HL-60 (cell line): ENCODE measurements at regions not wholly inside any gene's neighbourhood (a gene's known extent, or its start where the extent isn't known, plus 50 kb on each side); places are given as distances from the start of the nearest gene placed in this dataset.

Source experiments
- TF ChIP-seq, protein P1 (sequence below): IDR thresholded peaks from one replicate; pipeline ENCODE4 v1.5.1; 2011; ENCODE audit warnings: low read length, control low read depth, inconsistent platforms; ENCODE audit not compliant: insufficient read depth
- TF ChIP-seq, protein P2 (sequence below): IDR thresholded peaks from 2 replicates; pipeline ENCODE4 v1.6.1; 2012; ENCODE audit warnings: low read depth; ENCODE audit not compliant: insufficient replicate concordance

DNA sequence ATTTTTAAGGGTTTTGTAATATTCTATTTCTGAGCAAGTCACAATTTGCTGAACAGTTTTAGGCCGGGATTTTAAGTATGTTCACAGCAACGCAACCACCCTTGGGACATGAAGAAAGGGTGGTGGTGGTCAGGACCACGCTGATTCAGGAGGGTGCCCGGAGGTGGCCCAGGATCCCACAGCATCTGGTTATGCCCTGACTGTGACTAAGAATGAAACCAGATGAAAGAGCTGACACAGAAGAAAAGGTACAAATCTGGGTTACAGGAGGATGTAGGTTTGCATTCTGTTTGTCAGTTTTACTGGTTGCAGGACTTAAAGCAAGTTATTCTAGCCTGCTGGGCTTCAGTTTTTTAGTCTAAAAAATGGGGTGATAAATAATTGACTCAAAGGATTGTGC is 279.7 kb downstream of the CCSER2 start:
- TF ChIP-seq, protein P1, sequence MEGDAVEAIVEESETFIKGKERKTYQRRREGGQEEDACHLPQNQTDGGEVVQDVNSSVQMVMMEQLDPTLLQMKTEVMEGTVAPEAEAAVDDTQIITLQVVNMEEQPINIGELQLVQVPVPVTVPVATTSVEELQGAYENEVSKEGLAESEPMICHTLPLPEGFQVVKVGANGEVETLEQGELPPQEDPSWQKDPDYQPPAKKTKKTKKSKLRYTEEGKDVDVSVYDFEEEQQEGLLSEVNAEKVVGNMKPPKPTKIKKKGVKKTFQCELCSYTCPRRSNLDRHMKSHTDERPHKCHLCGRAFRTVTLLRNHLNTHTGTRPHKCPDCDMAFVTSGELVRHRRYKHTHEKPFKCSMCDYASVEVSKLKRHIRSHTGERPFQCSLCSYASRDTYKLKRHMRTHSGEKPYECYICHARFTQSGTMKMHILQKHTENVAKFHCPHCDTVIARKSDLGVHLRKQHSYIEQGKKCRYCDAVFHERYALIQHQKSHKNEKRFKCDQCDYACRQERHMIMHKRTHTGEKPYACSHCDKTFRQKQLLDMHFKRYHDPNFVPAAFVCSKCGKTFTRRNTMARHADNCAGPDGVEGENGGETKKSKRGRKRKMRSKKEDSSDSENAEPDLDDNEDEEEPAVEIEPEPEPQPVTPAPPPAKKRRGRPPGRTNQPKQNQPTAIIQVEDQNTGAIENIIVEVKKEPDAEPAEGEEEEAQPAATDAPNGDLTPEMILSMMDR = no peak
- TF ChIP-seq, protein P2, sequence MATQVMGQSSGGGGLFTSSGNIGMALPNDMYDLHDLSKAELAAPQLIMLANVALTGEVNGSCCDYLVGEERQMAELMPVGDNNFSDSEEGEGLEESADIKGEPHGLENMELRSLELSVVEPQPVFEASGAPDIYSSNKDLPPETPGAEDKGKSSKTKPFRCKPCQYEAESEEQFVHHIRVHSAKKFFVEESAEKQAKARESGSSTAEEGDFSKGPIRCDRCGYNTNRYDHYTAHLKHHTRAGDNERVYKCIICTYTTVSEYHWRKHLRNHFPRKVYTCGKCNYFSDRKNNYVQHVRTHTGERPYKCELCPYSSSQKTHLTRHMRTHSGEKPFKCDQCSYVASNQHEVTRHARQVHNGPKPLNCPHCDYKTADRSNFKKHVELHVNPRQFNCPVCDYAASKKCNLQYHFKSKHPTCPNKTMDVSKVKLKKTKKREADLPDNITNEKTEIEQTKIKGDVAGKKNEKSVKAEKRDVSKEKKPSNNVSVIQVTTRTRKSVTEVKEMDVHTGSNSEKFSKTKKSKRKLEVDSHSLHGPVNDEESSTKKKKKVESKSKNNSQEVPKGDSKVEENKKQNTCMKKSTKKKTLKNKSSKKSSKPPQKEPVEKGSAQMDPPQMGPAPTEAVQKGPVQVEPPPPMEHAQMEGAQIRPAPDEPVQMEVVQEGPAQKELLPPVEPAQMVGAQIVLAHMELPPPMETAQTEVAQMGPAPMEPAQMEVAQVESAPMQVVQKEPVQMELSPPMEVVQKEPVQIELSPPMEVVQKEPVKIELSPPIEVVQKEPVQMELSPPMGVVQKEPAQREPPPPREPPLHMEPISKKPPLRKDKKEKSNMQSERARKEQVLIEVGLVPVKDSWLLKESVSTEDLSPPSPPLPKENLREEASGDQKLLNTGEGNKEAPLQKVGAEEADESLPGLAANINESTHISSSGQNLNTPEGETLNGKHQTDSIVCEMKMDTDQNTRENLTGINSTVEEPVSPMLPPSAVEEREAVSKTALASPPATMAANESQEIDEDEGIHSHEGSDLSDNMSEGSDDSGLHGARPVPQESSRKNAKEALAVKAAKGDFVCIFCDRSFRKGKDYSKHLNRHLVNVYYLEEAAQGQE = no peak
